ENCODE measurements at regions not wholly inside any gene's neighbourhood (a gene's known extent, or its start where the extent isn't known, plus 50 kb on each side); places are given as distances from the start of the nearest gene placed in this dataset.
A peak's percentile ranks its signal among the peaks of the same experiment; 100 is the strongest.

DNA sequence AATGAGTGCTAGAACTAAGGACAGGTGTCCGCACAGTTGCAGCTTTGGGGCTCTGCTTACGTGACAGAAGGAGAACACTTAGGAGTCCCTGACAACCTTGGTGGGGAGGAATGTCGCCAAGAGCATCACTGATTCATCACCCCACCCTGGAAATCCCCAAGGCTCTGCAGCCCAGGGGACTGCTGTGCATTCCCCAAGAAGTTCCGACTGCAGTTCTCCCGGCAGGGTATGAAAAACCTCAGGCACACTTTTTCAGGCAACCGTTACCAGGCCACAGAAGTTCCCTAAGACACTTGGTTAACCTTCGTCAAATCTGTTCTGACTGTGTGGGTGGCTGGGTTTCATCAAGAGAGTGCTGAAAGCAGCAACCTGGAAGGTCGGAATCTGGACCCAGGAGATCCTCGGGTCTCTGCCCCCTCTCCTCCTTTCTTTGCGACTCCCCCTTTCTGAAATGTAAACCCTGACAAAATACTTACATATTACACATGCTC lies 192.1 kb upstream of the CXCR4 start (continued):
- TF ChIP-seq NRF1 (conservative IDR thresholded peaks at IDR 0.05; ENCODE audit: low read depth, low read length) (no peak), CBFB (IDR thresholded peaks at IDR 0.05; ENCODE audit: low read depth) (peak; percentile 50; the same call in 1 of the 2 replicates), HDAC6 (IDR thresholded peaks at IDR 0.05; ENCODE audit: unreplicated experiment) (no peak), MEF2B (IDR thresholded peaks at IDR 0.05; ENCODE audit: partially characterized antibody, poor library complexity, severe bottlenecking) (peak; percentile 87), MYB (IDR thresholded peaks at IDR 0.05; ENCODE audit: borderline replicate concordance, low read depth, low read length) (peak; percentile 67; the same call in 1 of the 2 replicates), DPF2 (IDR thresholded peaks at IDR 0.05) (peak; percentile 76), SMARCA5 (IDR thresholded peaks at IDR 0.05) (no peak), BCL11A (IDR thresholded peaks at IDR 0.05; ENCODE audit: low read depth, low read length) (peak; percentile 49; the same call in 1 of the 2 replicates), PML (IDR thresholded peaks at IDR 0.05; ENCODE audit: low read length) (0 out of 2 replicates have a peak, but pooled peaks have one; percentile 19), ZNF217 (IDR thresholded peaks at IDR 0.05) (peak; percentile 20; the same call in 1 of the 2 replicates), SP1 (IDR thresholded peaks at IDR 0.05; ENCODE audit: low read depth, low read length) (peak; percentile 17), JUND (IDR thresholded peaks at IDR 0.05; ENCODE audit: low read depth, low read length) (no peak), TAF1 (IDR thresholded peaks at IDR 0.05; ENCODE audit: borderline replicate concordance, low read depth, low read length) (no peak), POLR2AphosphoS2 (IDR thresholded peaks at IDR 0.05; ENCODE audit: low read depth, low read length) (no peak)
- TF ChIP-seq, protein P1, sequence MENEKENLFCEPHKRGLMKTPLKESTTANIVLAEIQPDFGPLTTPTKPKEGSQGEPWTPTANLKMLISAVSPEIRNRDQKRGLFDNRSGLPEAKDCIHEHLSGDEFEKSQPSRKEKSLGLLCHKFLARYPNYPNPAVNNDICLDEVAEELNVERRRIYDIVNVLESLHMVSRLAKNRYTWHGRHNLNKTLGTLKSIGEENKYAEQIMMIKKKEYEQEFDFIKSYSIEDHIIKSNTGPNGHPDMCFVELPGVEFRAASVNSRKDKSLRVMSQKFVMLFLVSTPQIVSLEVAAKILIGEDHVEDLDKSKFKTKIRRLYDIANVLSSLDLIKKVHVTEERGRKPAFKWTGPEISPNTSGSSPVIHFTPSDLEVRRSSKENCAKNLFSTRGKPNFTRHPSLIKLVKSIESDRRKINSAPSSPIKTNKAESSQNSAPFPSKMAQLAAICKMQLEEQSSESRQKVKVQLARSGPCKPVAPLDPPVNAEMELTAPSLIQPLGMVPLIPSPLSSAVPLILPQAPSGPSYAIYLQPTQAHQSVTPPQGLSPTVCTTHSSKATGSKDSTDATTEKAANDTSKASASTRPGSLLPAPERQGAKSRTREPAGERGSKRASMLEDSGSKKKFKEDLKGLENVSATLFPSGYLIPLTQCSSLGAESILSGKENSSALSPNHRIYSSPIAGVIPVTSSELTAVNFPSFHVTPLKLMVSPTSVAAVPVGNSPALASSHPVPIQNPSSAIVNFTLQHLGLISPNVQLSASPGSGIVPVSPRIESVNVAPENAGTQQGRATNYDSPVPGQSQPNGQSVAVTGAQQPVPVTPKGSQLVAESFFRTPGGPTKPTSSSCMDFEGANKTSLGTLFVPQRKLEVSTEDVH (IDR thresholded peaks at IDR 0.05; ENCODE audit: low read depth, partially characterized antibody) = no peak
- TF ChIP-seq, protein P2, sequence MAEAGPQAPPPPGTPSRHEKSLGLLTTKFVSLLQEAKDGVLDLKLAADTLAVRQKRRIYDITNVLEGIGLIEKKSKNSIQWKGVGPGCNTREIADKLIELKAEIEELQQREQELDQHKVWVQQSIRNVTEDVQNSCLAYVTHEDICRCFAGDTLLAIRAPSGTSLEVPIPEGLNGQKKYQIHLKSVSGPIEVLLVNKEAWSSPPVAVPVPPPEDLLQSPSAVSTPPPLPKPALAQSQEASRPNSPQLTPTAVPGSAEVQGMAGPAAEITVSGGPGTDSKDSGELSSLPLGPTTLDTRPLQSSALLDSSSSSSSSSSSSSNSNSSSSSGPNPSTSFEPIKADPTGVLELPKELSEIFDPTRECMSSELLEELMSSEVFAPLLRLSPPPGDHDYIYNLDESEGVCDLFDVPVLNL (IDR thresholded peaks at IDR 0.05; ENCODE audit: low read depth, low read length) = no peak
- TF ChIP-seq, protein P3, sequence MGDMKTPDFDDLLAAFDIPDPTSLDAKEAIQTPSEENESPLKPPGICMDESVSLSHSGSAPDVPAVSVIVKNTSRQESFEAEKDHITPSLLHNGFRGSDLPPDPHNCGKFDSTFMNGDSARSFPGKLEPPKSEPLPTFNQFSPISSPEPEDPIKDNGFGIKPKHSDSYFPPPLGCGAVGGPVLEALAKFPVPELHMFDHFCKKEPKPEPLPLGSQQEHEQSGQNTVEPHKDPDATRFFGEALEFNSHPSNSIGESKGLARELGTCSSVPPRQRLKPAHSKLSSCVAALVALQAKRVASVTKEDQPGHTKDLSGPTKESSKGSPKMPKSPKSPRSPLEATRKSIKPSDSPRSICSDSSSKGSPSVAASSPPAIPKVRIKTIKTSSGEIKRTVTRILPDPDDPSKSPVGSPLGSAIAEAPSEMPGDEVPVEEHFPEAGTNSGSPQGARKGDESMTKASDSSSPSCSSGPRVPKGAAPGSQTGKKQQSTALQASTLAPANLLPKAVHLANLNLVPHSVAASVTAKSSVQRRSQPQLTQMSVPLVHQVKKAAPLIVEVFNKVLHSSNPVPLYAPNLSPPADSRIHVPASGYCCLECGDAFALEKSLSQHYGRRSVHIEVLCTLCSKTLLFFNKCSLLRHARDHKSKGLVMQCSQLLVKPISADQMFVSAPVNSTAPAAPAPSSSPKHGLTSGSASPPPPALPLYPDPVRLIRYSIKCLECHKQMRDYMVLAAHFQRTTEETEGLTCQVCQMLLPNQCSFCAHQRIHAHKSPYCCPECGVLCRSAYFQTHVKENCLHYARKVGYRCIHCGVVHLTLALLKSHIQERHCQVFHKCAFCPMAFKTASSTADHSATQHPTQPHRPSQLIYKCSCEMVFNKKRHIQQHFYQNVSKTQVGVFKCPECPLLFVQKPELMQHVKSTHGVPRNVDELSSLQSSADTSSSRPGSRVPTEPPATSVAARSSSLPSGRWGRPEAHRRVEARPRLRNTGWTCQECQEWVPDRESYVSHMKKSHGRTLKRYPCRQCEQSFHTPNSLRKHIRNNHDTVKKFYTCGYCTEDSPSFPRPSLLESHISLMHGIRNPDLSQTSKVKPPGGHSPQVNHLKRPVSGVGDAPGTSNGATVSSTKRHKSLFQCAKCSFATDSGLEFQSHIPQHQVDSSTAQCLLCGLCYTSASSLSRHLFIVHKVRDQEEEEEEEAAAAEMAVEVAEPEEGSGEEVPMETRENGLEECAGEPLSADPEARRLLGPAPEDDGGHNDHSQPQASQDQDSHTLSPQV (IDR thresholded peaks at IDR 0.05) = no peak
- TF ChIP-seq, protein P4, sequence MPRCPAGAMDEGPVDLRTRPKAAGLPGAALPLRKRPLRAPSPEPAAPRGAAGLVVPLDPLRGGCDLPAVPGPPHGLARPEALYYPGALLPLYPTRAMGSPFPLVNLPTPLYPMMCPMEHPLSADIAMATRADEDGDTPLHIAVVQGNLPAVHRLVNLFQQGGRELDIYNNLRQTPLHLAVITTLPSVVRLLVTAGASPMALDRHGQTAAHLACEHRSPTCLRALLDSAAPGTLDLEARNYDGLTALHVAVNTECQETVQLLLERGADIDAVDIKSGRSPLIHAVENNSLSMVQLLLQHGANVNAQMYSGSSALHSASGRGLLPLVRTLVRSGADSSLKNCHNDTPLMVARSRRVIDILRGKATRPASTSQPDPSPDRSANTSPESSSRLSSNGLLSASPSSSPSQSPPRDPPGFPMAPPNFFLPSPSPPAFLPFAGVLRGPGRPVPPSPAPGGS (IDR thresholded peaks at IDR 0.05; ENCODE audit: borderline replicate concordance, insufficient read depth, low read depth, low read length, poor library complexity, severe bottlenecking) = no peak
- TF ChIP-seq, protein P5, sequence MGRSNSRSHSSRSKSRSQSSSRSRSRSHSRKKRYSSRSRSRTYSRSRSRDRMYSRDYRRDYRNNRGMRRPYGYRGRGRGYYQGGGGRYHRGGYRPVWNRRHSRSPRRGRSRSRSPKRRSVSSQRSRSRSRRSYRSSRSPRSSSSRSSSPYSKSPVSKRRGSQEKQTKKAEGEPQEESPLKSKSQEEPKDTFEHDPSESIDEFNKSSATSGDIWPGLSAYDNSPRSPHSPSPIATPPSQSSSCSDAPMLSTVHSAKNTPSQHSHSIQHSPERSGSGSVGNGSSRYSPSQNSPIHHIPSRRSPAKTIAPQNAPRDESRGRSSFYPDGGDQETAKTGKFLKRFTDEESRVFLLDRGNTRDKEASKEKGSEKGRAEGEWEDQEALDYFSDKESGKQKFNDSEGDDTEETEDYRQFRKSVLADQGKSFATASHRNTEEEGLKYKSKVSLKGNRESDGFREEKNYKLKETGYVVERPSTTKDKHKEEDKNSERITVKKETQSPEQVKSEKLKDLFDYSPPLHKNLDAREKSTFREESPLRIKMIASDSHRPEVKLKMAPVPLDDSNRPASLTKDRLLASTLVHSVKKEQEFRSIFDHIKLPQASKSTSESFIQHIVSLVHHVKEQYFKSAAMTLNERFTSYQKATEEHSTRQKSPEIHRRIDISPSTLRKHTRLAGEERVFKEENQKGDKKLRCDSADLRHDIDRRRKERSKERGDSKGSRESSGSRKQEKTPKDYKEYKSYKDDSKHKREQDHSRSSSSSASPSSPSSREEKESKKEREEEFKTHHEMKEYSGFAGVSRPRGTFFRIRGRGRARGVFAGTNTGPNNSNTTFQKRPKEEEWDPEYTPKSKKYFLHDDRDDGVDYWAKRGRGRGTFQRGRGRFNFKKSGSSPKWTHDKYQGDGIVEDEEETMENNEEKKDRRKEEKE (IDR thresholded peaks at IDR 0.05) = no peak

Measured in GM12878 (cell line).